ENCODE measurements at regions not wholly inside any gene's neighbourhood (a gene's known extent, or its start where the extent isn't known, plus 50 kb on each side); places are given as distances from the start of the nearest gene placed in this dataset.
A peak's percentile ranks its signal among the peaks of the same experiment; 100 is the strongest.
"Not testable (repeated sequence)": the region's sequence is repeated elsewhere in the genome, so short reads cannot be mapped to it uniquely, and the experiment has no call there.

GRCh38 chr16:51864575-51864974 is 682.4 kb downstream of the TOX3 start:
- DNase-seq (ENCODE audit: low read depth, low spot score): no peak

DNA sequence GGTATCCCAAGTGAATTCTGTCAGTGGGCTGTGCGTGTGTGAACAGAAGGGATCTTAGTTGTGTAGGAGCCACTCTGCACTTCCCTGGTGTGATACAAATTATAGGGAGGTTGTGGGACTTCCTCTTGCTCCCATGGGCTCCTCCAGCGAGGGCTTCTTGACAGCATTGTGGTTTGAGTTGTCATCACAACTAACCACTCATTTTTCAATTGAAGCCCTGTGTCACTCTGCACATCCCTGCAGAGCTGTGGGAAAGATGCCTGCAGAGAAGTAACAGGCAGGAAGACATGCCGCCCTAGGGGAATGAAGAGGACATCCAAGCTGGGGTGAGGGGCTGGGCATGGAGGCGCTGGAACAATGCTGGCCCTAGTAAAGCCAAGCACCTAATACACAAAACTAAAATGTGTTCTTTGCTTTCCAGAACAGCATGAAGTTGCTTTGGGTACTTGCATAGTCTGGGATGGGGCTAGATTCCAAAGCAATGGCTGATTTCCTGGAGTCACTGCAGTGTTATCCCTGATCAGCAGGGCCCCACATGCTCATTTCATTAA is 692.5 kb downstream of the TOX3 start:
- DNase-seq (ENCODE audit: low read depth, low spot score): no peak

DNA sequence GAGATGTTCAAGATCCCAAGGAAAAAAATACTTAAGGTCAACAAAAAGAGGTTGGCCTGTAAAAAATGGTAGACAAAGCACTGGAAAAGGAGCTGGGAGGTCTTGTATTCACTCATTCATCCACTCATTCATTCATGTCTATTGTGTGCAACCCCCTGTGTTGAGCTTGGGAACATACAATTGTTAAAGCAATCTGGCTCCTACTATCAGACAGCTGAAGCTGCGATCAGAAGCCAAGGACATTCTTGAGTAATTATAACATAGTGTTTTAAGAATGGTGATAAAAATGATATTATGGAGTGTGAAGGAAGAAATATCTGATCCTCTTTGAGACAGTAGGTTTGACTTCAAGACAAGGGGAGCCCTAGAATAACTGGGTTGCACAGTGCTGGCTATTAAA is 693.4 kb downstream of the TOX3 start:
- no peak for DNase-seq (ENCODE audit: low read depth, low spot score)

- no peak for DNase-seq (ENCODE audit: low read depth, low spot score)
Measured at GRCh38 chr16:51852892-51853291, 694.1 kb downstream of the TOX3 start.

GRCh38 chr16:51851111-51851510 is 695.8 kb downstream of the TOX3 start:
- DNase-seq (ENCODE audit: low read depth, low spot score): no peak

DNA sequence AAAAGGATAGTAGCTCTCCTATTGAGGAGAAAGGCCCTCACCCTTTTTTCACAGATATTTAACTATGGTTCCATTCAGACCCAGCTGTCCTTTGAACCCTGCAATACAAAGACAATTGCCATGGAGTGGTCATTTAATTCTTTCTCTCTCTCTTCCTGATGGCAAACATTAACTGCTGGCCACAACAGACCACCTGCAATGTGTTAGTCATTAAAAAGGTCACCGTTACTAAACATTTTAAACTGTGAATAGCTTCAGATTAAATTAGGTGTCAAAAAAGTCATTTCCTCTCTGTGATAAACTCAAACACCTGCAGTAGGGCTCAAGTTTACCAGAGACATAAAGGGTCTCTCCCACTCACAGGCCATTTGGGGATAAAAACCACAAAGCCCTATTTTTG is 697.2 kb downstream of the TOX3 start:
- DNase-seq (ENCODE audit: low read depth, low spot score): no peak

DNA sequence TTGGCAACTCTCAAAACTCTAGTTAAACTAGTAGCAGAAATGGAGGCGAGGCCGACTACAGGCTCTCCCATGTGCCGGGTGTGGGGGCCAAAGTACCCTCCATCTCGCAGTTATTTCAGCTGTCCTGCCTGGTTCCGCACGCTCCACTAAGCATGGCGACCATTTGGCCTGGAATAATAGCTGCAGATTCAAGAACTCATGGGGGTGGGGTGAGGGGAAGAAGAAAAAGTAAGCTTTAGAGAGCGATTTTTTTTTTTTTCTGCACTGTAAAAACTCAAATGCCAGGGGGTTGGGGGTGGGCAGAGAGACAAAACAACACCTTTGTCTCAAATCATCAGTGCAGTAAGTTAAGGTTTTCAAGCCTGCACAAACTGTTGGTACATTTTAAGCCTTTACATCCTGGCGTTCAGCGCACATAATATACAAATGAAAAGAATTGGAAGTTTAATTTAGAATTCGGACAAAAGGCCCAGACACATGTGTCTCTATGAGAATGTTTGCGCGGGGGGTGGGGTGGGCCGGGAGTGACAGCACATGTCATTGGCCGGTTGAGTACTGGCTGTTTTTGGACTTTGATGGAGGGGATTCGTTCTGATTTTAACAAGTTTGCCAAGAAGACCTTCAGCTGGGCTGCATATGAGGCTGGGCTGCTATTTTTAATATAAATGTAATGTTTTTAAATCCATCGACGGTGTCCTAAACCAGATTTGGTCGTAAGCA is 694.7 kb upstream of the SALL1 start:
- no peak for DNase-seq (ENCODE audit: low read depth, low spot score)

GRCh38 chr16:51839727-51840462 is 688.8 kb upstream of the SALL1 start:
- peak; percentile 54 for DNase-seq (ENCODE audit: low read depth, low spot score)

DNA sequence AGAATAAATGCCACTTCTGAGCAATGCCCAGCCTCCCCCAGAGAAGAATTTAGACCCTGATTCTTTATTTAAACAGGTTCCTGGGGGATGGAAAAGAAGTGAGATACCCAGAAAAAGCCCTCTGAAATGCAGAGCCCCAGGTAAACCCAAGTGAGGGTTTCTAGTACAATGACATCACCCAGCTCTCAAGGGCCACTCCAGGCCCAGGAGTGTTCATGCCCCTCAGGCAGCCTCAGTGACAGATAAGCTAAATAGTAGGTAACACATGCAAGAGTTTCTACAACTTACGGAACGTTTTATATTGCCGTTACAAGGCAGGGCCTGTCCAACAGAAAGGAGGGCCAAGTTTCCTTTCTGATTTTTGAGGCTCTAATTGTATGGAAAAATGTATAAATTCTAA is 683.7 kb upstream of the SALL1 start:
- DNase-seq (ENCODE audit: low read depth, low spot score): no peak

DNA sequence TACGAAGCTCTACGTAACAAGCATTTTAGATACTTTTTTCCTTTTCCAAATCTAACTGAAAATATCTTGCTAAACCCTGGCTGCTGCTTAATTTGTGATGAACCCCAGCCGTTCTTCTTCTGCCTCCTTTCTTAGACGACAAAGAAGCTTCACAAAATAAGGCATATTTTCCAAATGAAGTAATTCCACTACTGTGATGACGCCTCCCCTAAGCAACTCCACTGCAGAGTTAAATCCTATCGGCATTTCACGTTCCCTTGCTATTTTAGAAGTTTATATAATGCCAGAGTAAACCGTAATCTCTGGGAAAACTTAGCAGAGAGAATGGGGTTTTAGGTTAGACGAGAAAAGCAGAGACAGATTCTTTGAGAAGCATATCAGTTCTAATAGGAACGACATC is 683.1 kb upstream of the SALL1 start:
- DNase-seq (ENCODE audit: low read depth, low spot score): no peak

DNA sequence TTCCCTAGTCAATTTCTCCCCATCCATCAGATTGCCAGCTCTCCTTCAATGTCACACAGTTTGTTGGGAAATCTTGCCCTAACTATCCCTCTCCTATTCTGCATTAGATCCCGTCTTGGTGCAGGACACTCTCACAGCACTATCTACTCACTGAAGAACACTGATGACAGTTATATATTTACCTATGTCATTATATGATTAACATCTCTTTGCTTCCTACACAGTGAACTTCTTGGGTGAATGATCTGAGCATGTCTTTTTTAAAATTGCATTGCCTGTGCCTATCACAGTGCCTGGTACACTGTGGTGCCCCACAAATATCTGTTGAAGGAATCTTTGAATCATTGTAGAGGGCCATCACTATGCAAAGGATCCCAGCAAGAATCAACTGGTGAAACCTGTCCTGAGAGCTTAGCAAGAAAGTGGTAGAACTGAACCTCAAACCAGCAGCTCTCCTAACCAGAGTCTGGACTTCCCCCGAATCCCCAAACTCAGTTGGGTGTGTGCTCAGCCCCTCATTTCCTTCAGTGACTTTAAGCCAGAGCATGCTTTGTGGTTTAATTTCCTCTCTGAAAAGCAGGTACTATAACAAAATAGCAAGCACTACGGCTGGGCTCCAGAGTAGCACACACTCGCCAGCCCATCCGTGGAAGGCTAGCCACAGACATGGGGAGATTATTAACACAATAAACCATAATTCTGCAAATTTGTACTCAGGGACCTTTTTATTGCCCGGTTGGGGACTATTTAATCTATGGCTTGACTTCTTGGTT is 680.7 kb upstream of the SALL1 start:
- no peak for DNase-seq (ENCODE audit: low read depth, low spot score)

GRCh38 chr16:51831034-51831433 is 680.0 kb upstream of the SALL1 start:
- DNase-seq (ENCODE audit: low read depth, low spot score): not testable (repeated sequence)

GRCh38 chr16:51825779-51826178 is 674.7 kb upstream of the SALL1 start:
- no peak for DNase-seq (ENCODE audit: low read depth, low spot score)

- no peak for DNase-seq (ENCODE audit: low read depth, low spot score)
Measured at GRCh38 chr16:51822471-51822870, 671.4 kb upstream of the SALL1 start.

- no peak for DNase-seq (ENCODE audit: low read depth, low spot score)
Measured at GRCh38 chr16:51821527-51821926, 670.5 kb upstream of the SALL1 start.

- DNase-seq (ENCODE audit: low read depth, low spot score): no peak
Measured at GRCh38 chr16:51820176-51820575, 669.1 kb upstream of the SALL1 start.

- DNase-seq (ENCODE audit: low read depth, low spot score): no peak
Measured at GRCh38 chr16:51818342-51818944, 667.4 kb upstream of the SALL1 start.

GRCh38 chr16:51816929-51817328 is 665.9 kb upstream of the SALL1 start:
- DNase-seq (ENCODE audit: low read depth, low spot score): no peak

DNA sequence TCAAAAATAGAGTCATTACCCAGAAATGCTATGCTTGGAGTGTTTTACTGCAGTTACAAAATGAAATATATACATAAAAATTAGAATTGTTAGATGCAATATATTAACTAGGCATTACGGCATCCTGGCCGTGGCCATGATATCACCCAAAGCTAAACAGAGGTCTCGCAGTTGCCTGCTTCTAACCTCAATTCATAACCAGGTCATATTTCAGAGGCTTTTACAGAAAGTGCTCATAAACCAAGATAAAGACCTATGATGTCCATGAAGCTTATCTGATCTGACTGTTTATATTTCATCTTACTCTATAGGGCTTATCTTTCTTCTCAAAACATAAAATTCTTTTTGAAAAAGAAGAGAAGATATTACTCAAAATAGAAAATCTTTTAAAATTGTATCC is 664.5 kb upstream of the SALL1 start:
- DNase-seq (ENCODE audit: low read depth, low spot score): no peak

GRCh38 chr16:51814617-51815016 is 663.5 kb upstream of the SALL1 start:
- DNase-seq (ENCODE audit: low read depth, low spot score): no peak

- DNase-seq (ENCODE audit: low read depth, low spot score): peak; percentile 15
Measured at GRCh38 chr16:51813609-51814008, 662.5 kb upstream of the SALL1 start.

GRCh38 chr16:51812945-51813344 is 661.9 kb upstream of the SALL1 start:
- DNase-seq (ENCODE audit: low read depth, low spot score): no peak

Data from iPS DF 19.7 (cell line).